Right lobe of liver (tissue), 6 donors: ENCODE measurements at regions not wholly inside any gene's neighbourhood (a gene's known extent, or its start where the extent isn't known, plus 50 kb on each side); places are given as distances from the start of the nearest gene placed in this dataset.

Source experiments
- ATAC-seq, 4 donors: fragments of 200-7000 bp; cut with Tn5 transposase; one replicate each; pipeline ENCODE4 v1.9.1; 2020; ENCODE audit warnings: mild to moderate bottlenecking in 4 of 4, moderate library complexity in 4 of 4
- DNase-seq, 3 donors: peaks; one replicate each; pipeline ENCODE4 v3.0.0-alpha.2; 2020
- H3K27ac ChIP-seq, 3 donors: fragments of 200-600 bp; one replicate each; pipeline ENCODE4 v1.8.0; 2022
- H3K27me3 ChIP-seq, 2 donors: fragments of 200-600 bp; one replicate each; pipeline ENCODE4 v1.8.0; 2022
- H3K36me3 ChIP-seq, 4 donors: fragments of 200-600 bp; sonication (generic) in 1 of 4; one replicate each; pipeline versions ENCODE4 v1.5.1 to v1.8.0; 2017 to 2022; ENCODE audit warnings: control low read depth in 1 of 4
- H3K4me1 ChIP-seq, 4 donors: fragments of 200-600 bp; sonication (generic) in 1 of 4; one replicate each; pipeline versions ENCODE4 v1.5.1 to v1.8.0; 2017 to 2022; ENCODE audit warnings: control low read depth in 1 of 4
- H3K4me3 ChIP-seq, 3 donors: fragments of 200-600 bp; one replicate each; pipeline ENCODE4 v1.8.0; 2022
- H3K9me3 ChIP-seq, 4 donors: fragments of 200-600 bp; sonication (generic) in 1 of 4; one replicate each; pipeline versions ENCODE4 v1.5.1 to v1.8.0; 2017 to 2022; ENCODE audit warnings: control low read depth in 1 of 4
- POLR2A ChIP-seq: fragments of 450-650 bp; IDR thresholded peaks from one replicate; pipeline ENCODE4 v1.6.1; 2017; ENCODE audit warnings: antibody characterized with exemption, mild to moderate bottlenecking
- WGBS: methylation state at CpG from one replicate; pipeline ENCODE4 v1.1.6; 2018; ENCODE audit warnings: low coverage, low lambda C conversion rate; ENCODE audit not compliant: insufficient coverage; ENCODE audit errors: missing lambda C conversion rate; 5-methylcytosine and 5-hydroxymethylcytosine counted together
- intact Hi-C, 2 donors: fragments of 100-400 bp; cut with DNase I; formaldehyde crosslinking; loops; one replicate each; pipeline versions ENCODE4 v1.11.2 to v1.14.1; 2022
- TF ChIP-seq, protein P1 (sequence below), 4 donors: fragments of 200-600 bp in 3 of 4; fragments of 450-650 bp in 1 of 4; IDR thresholded peaks; one replicate each; pipeline versions ENCODE4 v1.5.1 to v1.8.0; 2016 to 2022; ENCODE audit warnings: antibody characterized with exemption in 4 of 4, mild to moderate bottlenecking in 2 of 4
- donor health status: DM: no; HTN: yes; CAD: no.
- donor health status: DM: no; HTN: no; CAD: no.
- donor health status: DM: no; HTN: no; CAD: no.
- donor health status: DM: no; HTN: yes; CAD: no.
- donor health status: DM: no; HTN: yes; CAD: no.

DNA sequence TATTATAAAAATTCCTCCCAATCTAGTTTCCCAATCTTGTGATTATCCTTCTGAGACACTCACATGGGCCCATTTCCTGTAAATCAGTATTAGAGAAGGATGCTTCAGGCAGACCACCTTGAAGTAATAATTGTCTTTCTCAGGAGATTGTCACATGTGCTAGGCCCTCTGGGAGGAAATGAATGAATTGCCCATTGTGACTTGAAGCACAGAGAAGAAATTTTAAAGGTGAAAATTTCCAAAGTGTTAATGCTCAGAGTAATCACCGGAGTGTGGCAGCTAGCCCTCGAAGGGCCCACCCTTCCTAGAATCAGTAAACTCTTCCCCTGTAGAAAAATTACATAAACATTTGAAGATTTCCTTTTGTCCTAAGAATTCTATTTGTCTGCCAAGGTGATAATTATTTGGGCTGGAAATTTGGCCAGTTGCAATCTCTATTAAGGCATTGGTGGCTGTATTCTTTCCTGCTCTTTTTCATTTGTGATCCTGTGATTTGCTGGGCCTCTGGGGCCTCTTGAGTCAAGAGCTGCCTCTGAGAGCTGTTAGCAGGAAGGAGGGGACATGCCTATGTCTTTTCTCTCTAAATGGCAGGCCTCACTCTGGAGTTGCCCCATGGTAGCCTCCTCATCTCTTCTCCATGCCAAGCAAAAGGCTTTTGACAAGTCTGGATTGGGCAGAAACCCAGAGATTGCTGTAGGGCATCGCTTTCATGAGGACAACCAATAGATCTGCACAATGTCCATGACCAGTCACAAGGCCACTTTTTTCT lies 371.5 kb upstream of the ACTBL2 start:
- H3K36me3 ChIP-seq = no peaks in the 10 kb centered on the region
- no peaks in the 10 kb centered on the region for H3K4me1 ChIP-seq
- WGBS = 85% methylated on average over 2 of the region's 3 CpGs
- no peak for TF ChIP-seq POLR2A
- TF ChIP-seq, protein P1, sequence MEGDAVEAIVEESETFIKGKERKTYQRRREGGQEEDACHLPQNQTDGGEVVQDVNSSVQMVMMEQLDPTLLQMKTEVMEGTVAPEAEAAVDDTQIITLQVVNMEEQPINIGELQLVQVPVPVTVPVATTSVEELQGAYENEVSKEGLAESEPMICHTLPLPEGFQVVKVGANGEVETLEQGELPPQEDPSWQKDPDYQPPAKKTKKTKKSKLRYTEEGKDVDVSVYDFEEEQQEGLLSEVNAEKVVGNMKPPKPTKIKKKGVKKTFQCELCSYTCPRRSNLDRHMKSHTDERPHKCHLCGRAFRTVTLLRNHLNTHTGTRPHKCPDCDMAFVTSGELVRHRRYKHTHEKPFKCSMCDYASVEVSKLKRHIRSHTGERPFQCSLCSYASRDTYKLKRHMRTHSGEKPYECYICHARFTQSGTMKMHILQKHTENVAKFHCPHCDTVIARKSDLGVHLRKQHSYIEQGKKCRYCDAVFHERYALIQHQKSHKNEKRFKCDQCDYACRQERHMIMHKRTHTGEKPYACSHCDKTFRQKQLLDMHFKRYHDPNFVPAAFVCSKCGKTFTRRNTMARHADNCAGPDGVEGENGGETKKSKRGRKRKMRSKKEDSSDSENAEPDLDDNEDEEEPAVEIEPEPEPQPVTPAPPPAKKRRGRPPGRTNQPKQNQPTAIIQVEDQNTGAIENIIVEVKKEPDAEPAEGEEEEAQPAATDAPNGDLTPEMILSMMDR (IDR thresholded peaks at IDR 0.05) = no peak
- no peaks in the 10 kb centered on the region for H3K27me3 ChIP-seq
- DNase-seq (no peak), ATAC-seq (no peak)
- H3K9me3 ChIP-seq = no peaks in the 10 kb centered on the region
- H3K4me3 ChIP-seq = no peak overlapping the region
- H3K27ac ChIP-seq = no peak overlapping the region
- intact Hi-C loops = no loop called here

DNA sequence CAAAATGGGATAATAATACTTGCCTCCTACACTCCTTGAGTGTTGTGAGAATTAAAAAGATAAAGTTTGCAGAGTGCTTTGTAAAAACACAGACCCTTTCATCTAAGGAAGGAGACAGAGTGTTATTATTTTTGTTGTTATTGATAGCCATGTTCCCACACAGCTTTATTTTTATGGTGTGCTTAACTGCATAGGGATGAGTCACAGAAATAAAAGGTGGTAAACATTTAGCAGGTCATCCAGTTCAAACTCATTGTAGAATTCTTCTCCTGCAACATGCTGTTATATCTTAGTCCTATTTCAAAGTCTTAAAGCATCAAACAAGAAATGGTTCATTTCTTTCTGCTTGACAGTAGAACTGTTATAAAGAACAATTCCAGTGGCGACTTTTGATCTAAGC lies 367.5 kb upstream of the ACTBL2 start:
- DNase-seq (no peak), ATAC-seq (no peak)
- Histone ChIP-seq H3K9me3 (no peaks in the 10 kb centered on the region), H3K4me1 (no peaks in the 10 kb centered on the region), H3K4me3 (no peak overlapping the region), H3K27me3 (no peaks in the 10 kb centered on the region), H3K27ac (no peak overlapping the region), H3K36me3 (no peaks in the 10 kb centered on the region)
- TF ChIP-seq, protein P1 (IDR thresholded peaks at IDR 0.05) = no peak
- no peak for TF ChIP-seq POLR2A
- intact Hi-C loops = no loop called here
- 86% methylated on average over 1 of the region's 1 CpG for WGBS

DNA sequence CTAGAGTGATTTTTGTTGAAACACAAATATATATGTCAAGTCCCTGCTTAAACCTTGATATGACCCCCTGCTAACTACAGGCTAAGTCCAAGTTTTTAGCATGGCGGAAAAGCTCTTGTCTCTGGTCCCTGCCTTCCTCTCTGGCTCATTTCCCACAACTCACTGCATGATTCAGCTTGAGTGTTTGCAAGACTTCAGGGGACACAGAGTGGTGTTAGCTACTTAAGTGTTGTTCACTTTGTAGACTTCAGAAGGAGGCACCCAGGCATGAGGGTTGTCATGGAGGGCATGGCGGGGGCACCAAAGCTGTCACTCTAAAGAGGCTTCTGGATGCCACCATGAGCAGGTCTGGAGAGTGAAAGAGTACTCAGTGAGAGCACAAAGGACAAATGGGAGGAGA lies 362.4 kb upstream of the ACTBL2 start:
- ATAC-seq (no peak), DNase-seq (no peak)
- H3K27me3 ChIP-seq = no peaks in the 10 kb centered on the region
- WGBS = 82% methylated on average over 2 of the region's 2 CpGs
- no peaks in the 10 kb centered on the region for H3K9me3 ChIP-seq
- H3K27ac ChIP-seq = no peak overlapping the region
- intact Hi-C loops = no loop called here
- no peaks in the 10 kb centered on the region for H3K4me1 ChIP-seq
- no peaks in the 10 kb centered on the region for H3K36me3 ChIP-seq
- TF ChIP-seq, protein P1 (IDR thresholded peaks at IDR 0.05) = no peak
- TF ChIP-seq POLR2A = no peak
- H3K4me3 ChIP-seq = no peak overlapping the region

DNA sequence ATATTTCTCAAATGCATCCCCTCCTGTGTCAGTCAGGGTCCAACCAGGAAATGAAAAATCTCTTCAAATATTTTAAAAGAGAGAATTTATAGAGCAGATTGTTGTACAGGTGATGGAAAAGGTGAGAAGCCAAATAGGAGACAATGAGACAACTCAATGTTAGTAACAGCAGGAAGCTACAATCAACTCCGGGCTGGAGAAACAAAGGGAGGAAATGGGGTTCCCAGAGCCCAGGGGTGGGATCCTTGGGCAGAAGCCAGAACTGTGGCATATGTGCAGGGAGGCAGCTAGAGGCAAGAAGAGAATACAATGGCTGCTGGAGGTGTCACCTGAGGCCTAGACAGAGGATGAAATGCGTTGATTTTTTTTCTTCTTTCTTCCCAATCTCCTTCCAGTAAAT lies 361.8 kb upstream of the ACTBL2 start:
- peak in 2 of 4 donors; percentile 44 to 55 for ATAC-seq
- no peaks in the 10 kb centered on the region for H3K36me3 ChIP-seq
- H3K27ac ChIP-seq = no peak overlapping the region
- no peaks in the 10 kb centered on the region for H3K9me3 ChIP-seq
- no peak overlapping the region for H3K4me3 ChIP-seq
- no peaks in the 10 kb centered on the region for H3K27me3 ChIP-seq
- peak; percentile 25 to 44 (median 43) for DNase-seq
- TF ChIP-seq, protein P1 (IDR thresholded peaks at IDR 0.05) = no peak
- no peak for TF ChIP-seq POLR2A
- no peaks in the 10 kb centered on the region for H3K4me1 ChIP-seq
- intact Hi-C loops = no loop called here
- WGBS = 70% methylated on average over 2 of the region's 2 CpGs
